Thymus (tissue), 11 donors: ENCODE measurements at regions not wholly inside any gene's neighbourhood (a gene's known extent, or its start where the extent isn't known, plus 50 kb on each side); places are given as distances from the start of the nearest gene placed in this dataset.

Experiments used
- DNase-seq, 9 donors: peaks; one replicate each; pipeline ENCODE4 v3.0.0-alpha.2; 2013; ENCODE audit warnings: low spot score in 9 of 9, low read depth in 6 of 9, missing footprints in 1 of 9
- H3K27ac ChIP-seq, 2 donors: one replicate each; pipeline ENCODE4 v1.5.1; 2013; ENCODE audit warnings: control low read depth in 1 of 2, low read depth in 1 of 2, low read length in 1 of 2, mild to moderate bottlenecking in 1 of 2, moderate library complexity in 1 of 2
- H3K27me3 ChIP-seq, 2 donors: one replicate each; pipeline ENCODE4 v1.5.1; 2013; ENCODE audit warnings: low read length in 1 of 2; ENCODE audit not compliant: control insufficient read depth in 2 of 2, insufficient read depth in 1 of 2
- H3K36me3 ChIP-seq, 2 donors: one replicate each; pipeline ENCODE4 v1.5.1; 2013; ENCODE audit warnings: low read length in 1 of 2, mild to moderate bottlenecking in 1 of 2, moderate library complexity in 1 of 2; ENCODE audit not compliant: control insufficient read depth in 2 of 2, insufficient read depth in 2 of 2
- H3K4me1 ChIP-seq, 2 donors: one replicate each; pipeline ENCODE4 v1.5.1; 2013; ENCODE audit warnings: low read length in 2 of 2; ENCODE audit not compliant: control insufficient read depth in 2 of 2, insufficient read depth in 2 of 2
- H3K4me3 ChIP-seq, 2 donors: one replicate each; pipeline ENCODE4 v1.5.1; 2013; ENCODE audit warnings: low read length in 2 of 2, control low read depth in 1 of 2, mild to moderate bottlenecking in 1 of 2
- H3K9me3 ChIP-seq, 2 donors: one replicate each; pipeline ENCODE4 v1.5.1; 2013; ENCODE audit warnings: low read length in 1 of 2, mild to moderate bottlenecking in 1 of 2; ENCODE audit not compliant: control insufficient read depth in 2 of 2, insufficient read depth in 1 of 2
- WGBS: extraction: QIAGEN DNeasy Blood & Tissue Kit; methylation state at CpG from one replicate; pipeline ENCODE4 v1.1.7; 2013; 5-methylcytosine and 5-hydroxymethylcytosine counted together
- donor health status: healthy.

DNA sequence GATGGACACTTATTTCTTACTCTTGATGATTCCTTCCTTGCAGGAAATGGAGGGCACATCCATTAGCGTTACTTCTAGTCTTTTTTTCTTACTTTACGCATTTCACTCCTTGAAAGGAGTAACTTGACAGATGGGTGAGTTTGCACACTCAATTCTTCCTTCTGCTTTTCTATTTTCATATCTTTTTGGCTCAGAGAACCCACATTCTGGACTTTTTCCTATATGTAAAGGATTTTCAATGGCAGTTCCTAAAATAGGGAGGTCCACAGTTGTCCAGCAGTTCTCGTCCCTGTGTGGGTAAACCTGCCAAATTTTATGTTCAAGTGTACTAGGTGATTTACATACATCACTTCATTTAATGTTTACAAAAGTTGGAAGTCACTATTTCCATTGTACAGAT, 440.0 kb upstream of the KIRREL3 start:
- 18% methylated on average over 3 of the region's 3 CpGs for WGBS
- no peaks in the 10 kb centered on the region for H3K9me3 ChIP-seq
- no peaks in the 10 kb centered on the region for H3K27me3 ChIP-seq
- no peaks in the 10 kb centered on the region for H3K36me3 ChIP-seq
- DNase-seq = no peak
- no peak overlapping the region for H3K4me3 ChIP-seq
- no peaks in the 10 kb centered on the region for H3K4me1 ChIP-seq
- no peak overlapping the region for H3K27ac ChIP-seq

- Histone ChIP-seq H3K36me3 (no peaks in the 10 kb centered on the region), H3K4me3 (no peak overlapping the region), H3K9me3 (no peaks in the 10 kb centered on the region), H3K27me3 (no peaks in the 10 kb centered on the region), H3K4me1 (no peaks in the 10 kb centered on the region), H3K27ac (no peak overlapping the region)
- 96% methylated on average over 3 of the region's 3 CpGs for WGBS
- no peak for DNase-seq
Measured at GRCh38 chr11:127425281-127425680, 424.7 kb upstream of the KIRREL3 start.

DNA sequence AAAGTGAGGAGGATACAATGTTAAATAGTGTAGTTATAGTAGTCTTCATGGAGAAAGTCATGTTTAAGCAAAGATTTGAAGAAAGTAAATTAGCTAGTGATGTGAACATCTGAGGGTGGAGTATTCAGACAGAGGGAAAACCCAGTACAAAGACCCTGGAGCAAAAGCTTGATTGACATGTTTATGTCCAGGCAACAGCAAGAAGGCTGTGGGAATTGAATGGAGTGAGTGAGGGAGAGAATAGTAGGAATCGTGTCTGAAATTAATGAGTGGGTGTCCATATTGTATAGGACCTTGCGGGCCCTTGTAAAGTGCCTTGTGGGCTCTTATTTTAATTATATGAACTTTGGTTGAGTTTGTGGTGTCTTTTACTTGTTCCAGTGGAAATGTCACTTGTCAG, 424.1 kb upstream of the KIRREL3 start:
- Histone ChIP-seq H3K4me1 (no peaks in the 10 kb centered on the region), H3K36me3 (no peaks in the 10 kb centered on the region), H3K4me3 (no peak overlapping the region), H3K27me3 (no peaks in the 10 kb centered on the region), H3K9me3 (no peaks in the 10 kb centered on the region), H3K27ac (no peak overlapping the region)
- 95% methylated on average over 2 of the region's 2 CpGs for WGBS
- DNase-seq = no peak

- no peaks in the 10 kb centered on the region for H3K4me1 ChIP-seq
- no peak overlapping the region for H3K4me3 ChIP-seq
- H3K36me3 ChIP-seq = no peaks in the 10 kb centered on the region
- no peak overlapping the region for H3K27ac ChIP-seq
- no peak for DNase-seq
- H3K9me3 ChIP-seq = no peaks in the 10 kb centered on the region
- H3K27me3 ChIP-seq = no peaks in the 10 kb centered on the region
Measured at GRCh38 chr11:127420139-127420538, 419.6 kb upstream of the KIRREL3 start.

GRCh38 chr11:127412722-127413380, 412.3 kb upstream of the KIRREL3 start:
- DNase-seq = no peak
- no peak overlapping the region for H3K4me3 ChIP-seq
- H3K4me1 ChIP-seq = no peaks in the 10 kb centered on the region
- WGBS = 95% methylated on average over 11 of the region's 11 CpGs
- no peaks in the 10 kb centered on the region for H3K27me3 ChIP-seq
- H3K36me3 ChIP-seq = no peaks in the 10 kb centered on the region
- H3K27ac ChIP-seq = no peak overlapping the region
- H3K9me3 ChIP-seq = peaks cover 0 to 12% of the 10 kb centered on the region in 2 donors

DNA sequence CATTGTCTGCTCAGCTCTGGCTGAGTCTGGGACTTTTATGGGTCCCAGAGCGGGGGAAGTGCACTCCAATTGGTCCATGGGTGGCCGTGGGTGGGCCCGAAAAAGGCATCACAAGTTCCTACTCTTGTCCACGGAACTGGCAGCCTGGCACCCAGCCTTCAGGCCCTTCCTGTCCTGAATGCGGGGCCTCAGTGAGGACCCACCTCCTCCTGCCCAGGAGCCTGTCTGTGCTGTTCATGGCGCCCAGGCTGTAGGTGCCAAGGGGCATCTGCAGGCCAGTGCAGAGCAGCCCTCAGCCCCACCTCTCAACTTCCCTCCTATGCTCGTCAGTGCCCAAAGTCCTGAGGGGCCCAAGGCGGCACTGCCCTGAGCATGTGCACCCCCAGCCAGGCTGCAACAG, 411.7 kb upstream of the KIRREL3 start:
- Histone ChIP-seq H3K27me3 (no peaks in the 10 kb centered on the region), H3K4me1 (no peaks in the 10 kb centered on the region), H3K27ac (no peak overlapping the region), H3K4me3 (no peak overlapping the region), H3K36me3 (no peaks in the 10 kb centered on the region), H3K9me3 (peaks cover 0 to 12% of the 10 kb centered on the region in 2 donors)
- no peak for DNase-seq
- 96% methylated on average over 8 of the region's 8 CpGs for WGBS

DNA sequence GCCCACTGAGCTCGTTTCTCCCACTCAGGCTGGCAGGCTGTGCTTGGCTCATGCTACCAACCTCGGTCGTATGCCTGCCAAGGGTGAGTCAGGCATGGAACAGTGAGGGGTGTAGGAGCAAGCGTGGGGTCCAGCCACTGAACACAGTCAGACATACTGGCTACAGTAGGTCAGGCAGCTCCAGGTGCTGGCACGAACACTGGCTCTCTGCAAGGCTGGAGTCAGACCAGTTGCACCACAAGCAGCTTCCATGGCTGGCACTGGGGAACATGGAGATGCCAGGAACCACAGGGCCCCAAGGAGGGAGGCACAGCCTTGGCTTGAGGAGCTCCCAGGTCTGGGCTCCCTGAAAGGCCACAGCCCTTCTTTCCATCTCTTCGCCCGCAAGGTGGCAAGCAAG, 410.7 kb upstream of the KIRREL3 start:
- WGBS = 93% methylated on average over 7 of the region's 7 CpGs
- DNase-seq = no peak
- H3K36me3 ChIP-seq = no peaks in the 10 kb centered on the region
- H3K27me3 ChIP-seq = no peaks in the 10 kb centered on the region
- H3K4me1 ChIP-seq = no peaks in the 10 kb centered on the region
- no peak overlapping the region for H3K27ac ChIP-seq
- no peak overlapping the region for H3K4me3 ChIP-seq
- peaks cover 0 to 12% of the 10 kb centered on the region in 2 donors for H3K9me3 ChIP-seq

- 94% methylated on average over 5 of the region's 5 CpGs for WGBS
- Histone ChIP-seq H3K4me3 (no peak overlapping the region), H3K27me3 (no peaks in the 10 kb centered on the region), H3K27ac (no peak overlapping the region), H3K36me3 (no peaks in the 10 kb centered on the region), H3K9me3 (no peaks in the 10 kb centered on the region), H3K4me1 (no peaks in the 10 kb centered on the region)
- no peak for DNase-seq
Measured at GRCh38 chr11:127395034-127395433, 394.5 kb upstream of the KIRREL3 start.

GRCh38 chr11:127393460-127393997, 393.0 kb upstream of the KIRREL3 start:
- whole genome bisulfite sequencing = 78% methylated on average over 4 of the region's 4 CpGs
- H3K4me3 ChIP-seq = no peak overlapping the region

More at GRCh38 chr11:127393460-127393997, 393.0 kb upstream of the KIRREL3 start:
- no peak for DNase-seq
- Histone ChIP-seq H3K36me3 (no peaks in the 10 kb centered on the region), H3K9me3 (no peaks in the 10 kb centered on the region), H3K27ac (no peak overlapping the region), H3K27me3 (no peaks in the 10 kb centered on the region), H3K4me1 (no peaks in the 10 kb centered on the region)
